K562 (cell line): ENCODE measurements at regions not wholly inside any gene's neighbourhood (a gene's known extent, or its start where the extent isn't known, plus 50 kb on each side); places are given as distances from the start of the nearest gene placed in this dataset.

Experiments
- KDM5B ChIP-seq: fragments of 200-600 bp; sonication (generic); IDR thresholded peaks from 2 replicates; pipeline ENCODE4 v1.6.1; 2012; ENCODE audit warnings: low read depth, mild to moderate bottlenecking, moderate library complexity, low read length, control low read depth, inconsistent platforms; ENCODE audit not compliant: insufficient replicate concordance
- KLF13 ChIP-seq: fragments of 450-650 bp; IDR thresholded peaks from 2 replicates; pipeline ENCODE4 v1.6.1; 2016; ENCODE audit warnings: missing genetic modification characterization, low read depth, mild to moderate bottlenecking, missing compliant biosample characterization, moderate library complexity, borderline replicate concordance
- MCM5 ChIP-seq: fragments of 450-650 bp; IDR thresholded peaks from 2 replicates; pipeline ENCODE4 v1.6.1; 2016; ENCODE audit warnings: low read depth
- NUFIP1 ChIP-seq: fragments of 450-650 bp; IDR thresholded peaks from 2 replicates; pipeline ENCODE4 v1.6.1; 2018; ENCODE audit not compliant: partially characterized antibody
- RNF219 ChIP-seq: fragments of 250-450 bp; sonication (Bioruptor Pico); IDR thresholded peaks from 2 replicates; pipeline ENCODE4 v1.5.0; 2022; ENCODE audit warnings: mild to moderate bottlenecking
- TRIM25 ChIP-seq: fragments of 450-650 bp; IDR thresholded peaks from 2 replicates; pipeline ENCODE4 v1.7.0; 2016; ENCODE audit warnings: borderline replicate concordance
- ZFP36 ChIP-seq: fragments of 150-350 bp; IDR thresholded peaks from 2 replicates; pipeline ENCODE4 v1.6.1; 2018; ENCODE audit warnings: low read length, low read depth; ENCODE audit not compliant: partially characterized antibody
- ZNF263 ChIP-seq: sonication (generic); formaldehyde crosslinking; IDR thresholded peaks from 2 replicates; pipeline ENCODE4 v1.8.0; 2022; ENCODE audit warnings: mild to moderate bottlenecking, missing genetic modification reagents, borderline replicate concordance
- ZNF311 ChIP-seq: fragments of 250-450 bp; sonication (Bioruptor Pico); IDR thresholded peaks from 2 replicates; pipeline ENCODE4 v1.4.0; 2020; ENCODE audit warnings: mild to moderate bottlenecking, moderate library complexity
- TF ChIP-seq, protein P1 (sequence below), 2 experiments: fragments of 450-650 bp in 1 of 2; sonication (generic) in 1 of 2; formaldehyde crosslinking in 1 of 2; IDR thresholded peaks; 2 replicates each; pipeline versions ENCODE4 v1.7.1 to v1.9.0; 2016 to 2022; ENCODE audit warnings: inconsistent platforms in 1 of 2, mild to moderate bottlenecking in 1 of 2, missing genetic modification reagents in 1 of 2
- TF ChIP-seq, protein P2 (sequence below): sonication (generic); formaldehyde crosslinking; IDR thresholded peaks from 2 replicates; pipeline ENCODE4 v1.8.0; 2022; ENCODE audit warnings: missing genetic modification reagents, mild to moderate bottlenecking, moderate library complexity, borderline replicate concordance

- no peak for TF ChIP-seq KDM5B
- TF ChIP-seq ZFP36: no peak
- TF ChIP-seq ZNF311 (CRISPR knock-in tag): no peak
- TF ChIP-seq MCM5: no peak
- TF ChIP-seq, protein P1, sequence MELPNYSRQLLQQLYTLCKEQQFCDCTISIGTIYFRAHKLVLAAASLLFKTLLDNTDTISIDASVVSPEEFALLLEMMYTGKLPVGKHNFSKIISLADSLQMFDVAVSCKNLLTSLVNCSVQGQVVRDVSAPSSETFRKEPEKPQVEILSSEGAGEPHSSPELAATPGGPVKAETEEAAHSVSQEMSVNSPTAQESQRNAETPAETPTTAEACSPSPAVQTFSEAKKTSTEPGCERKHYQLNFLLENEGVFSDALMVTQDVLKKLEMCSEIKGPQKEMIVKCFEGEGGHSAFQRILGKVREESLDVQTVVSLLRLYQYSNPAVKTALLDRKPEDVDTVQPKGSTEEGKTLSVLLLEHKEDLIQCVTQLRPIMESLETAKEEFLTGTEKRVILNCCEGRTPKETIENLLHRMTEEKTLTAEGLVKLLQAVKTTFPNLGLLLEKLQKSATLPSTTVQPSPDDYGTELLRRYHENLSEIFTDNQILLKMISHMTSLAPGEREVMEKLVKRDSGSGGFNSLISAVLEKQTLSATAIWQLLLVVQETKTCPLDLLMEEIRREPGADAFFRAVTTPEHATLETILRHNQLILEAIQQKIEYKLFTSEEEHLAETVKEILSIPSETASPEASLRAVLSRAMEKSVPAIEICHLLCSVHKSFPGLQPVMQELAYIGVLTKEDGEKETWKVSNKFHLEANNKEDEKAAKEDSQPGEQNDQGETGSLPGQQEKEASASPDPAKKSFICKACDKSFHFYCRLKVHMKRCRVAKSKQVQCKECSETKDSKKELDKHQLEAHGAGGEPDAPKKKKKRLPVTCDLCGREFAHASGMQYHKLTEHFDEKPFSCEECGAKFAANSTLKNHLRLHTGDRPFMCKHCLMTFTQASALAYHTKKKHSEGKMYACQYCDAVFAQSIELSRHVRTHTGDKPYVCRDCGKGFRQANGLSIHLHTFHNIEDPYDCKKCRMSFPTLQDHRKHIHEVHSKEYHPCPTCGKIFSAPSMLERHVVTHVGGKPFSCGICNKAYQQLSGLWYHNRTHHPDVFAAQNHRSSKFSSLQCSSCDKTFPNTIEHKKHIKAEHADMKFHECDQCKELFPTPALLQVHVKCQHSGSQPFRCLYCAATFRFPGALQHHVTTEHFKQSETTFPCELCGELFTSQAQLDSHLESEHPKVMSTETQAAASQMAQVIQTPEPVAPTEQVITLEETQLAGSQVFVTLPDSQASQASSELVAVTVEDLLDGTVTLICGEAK (IDR thresholded peaks at IDR 0.05): no peak
- TF ChIP-seq, protein P1 (CRISPR knock-in tag; IDR thresholded peaks at IDR 0.05): no peak
- TF ChIP-seq NUFIP1: no peak
- TF ChIP-seq RNF219 (CRISPR knock-in tag): no peak
- TF ChIP-seq KLF13 (tag): no peak
- TF ChIP-seq, protein P2, sequence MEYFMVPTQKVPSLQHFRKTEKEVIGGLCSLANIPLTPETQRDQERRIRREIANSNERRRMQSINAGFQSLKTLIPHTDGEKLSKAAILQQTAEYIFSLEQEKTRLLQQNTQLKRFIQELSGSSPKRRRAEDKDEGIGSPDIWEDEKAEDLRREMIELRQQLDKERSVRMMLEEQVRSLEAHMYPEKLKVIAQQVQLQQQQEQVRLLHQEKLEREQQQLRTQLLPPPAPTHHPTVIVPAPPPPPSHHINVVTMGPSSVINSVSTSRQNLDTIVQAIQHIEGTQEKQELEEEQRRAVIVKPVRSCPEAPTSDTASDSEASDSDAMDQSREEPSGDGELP (CRISPR knock-in tag): no peak
- TF ChIP-seq ZNF263 (CRISPR knock-in tag): no peak
- no peak for TF ChIP-seq TRIM25
- TF ChIP-seq, all 486 proteins: peak for 0
Observed at GRCh38 chr11:130776061-130776419, 140.2 kb downstream of the SNX19 start (continued).
